Right lobe of liver (tissue), 4 donors: ENCODE measurements at regions not wholly inside any gene's neighbourhood (a gene's known extent, or its start where the extent isn't known, plus 50 kb on each side); places are given as distances from the start of the nearest gene placed in this dataset.
"Not testable (repeated sequence)": the region's sequence is repeated elsewhere in the genome, so short reads cannot be mapped to it uniquely, and the experiment has no call there.

ENCODE experiments used
- CTCF ChIP-seq, 4 donors: fragments of 200-600 bp in 3 of 4; fragments of 450-650 bp in 1 of 4; IDR thresholded peaks; one replicate each; pipeline versions ENCODE4 v1.5.1 to v1.8.0; 2016 to 2022; ENCODE audit warnings: antibody characterized with exemption in 4 of 4, mild to moderate bottlenecking in 2 of 4
- POLR2A ChIP-seq: fragments of 450-650 bp; IDR thresholded peaks from one replicate; pipeline ENCODE4 v1.6.1; 2017; ENCODE audit warnings: antibody characterized with exemption, mild to moderate bottlenecking
- donor health status: DM: no; HTN: no; CAD: no.
- donor health status: DM: no; HTN: no; CAD: no.
- donor health status: DM: no; HTN: yes; CAD: no.

GRCh38 chr20:28619956-28620651, 2637.4 kb upstream of the DEFB115 start:
- TF ChIP-seq CTCF (IDR thresholded peaks at IDR 0.05); POLR2A: not testable (repeated sequence)
